HEK293 (cell line): ENCODE measurements at regions not wholly inside any gene's neighbourhood (a gene's known extent, or its start where the extent isn't known, plus 50 kb on each side); places are given as distances from the start of the nearest gene placed in this dataset.

ENCODE experiments used
- ZNF24 ChIP-seq: fragments of 450-650 bp; formaldehyde crosslinking; IDR thresholded peaks from 2 replicates; pipeline ENCODE4 v1.5.1; 2016; ENCODE audit warnings: missing biosample characterization, missing genetic modification characterization
- ZNF660 ChIP-seq: fragments of 450-650 bp; IDR thresholded peaks from 2 replicates; pipeline ENCODE4 v1.5.1; 2018; ENCODE audit warnings: missing biosample characterization, mild to moderate bottlenecking, missing genetic modification characterization
- TF ChIP-seq, protein P1 (sequence below): fragments of 450-650 bp; formaldehyde crosslinking; IDR thresholded peaks from 2 replicates; pipeline ENCODE4 v1.5.1; 2016; ENCODE audit warnings: missing biosample characterization, missing genetic modification characterization

DNA sequence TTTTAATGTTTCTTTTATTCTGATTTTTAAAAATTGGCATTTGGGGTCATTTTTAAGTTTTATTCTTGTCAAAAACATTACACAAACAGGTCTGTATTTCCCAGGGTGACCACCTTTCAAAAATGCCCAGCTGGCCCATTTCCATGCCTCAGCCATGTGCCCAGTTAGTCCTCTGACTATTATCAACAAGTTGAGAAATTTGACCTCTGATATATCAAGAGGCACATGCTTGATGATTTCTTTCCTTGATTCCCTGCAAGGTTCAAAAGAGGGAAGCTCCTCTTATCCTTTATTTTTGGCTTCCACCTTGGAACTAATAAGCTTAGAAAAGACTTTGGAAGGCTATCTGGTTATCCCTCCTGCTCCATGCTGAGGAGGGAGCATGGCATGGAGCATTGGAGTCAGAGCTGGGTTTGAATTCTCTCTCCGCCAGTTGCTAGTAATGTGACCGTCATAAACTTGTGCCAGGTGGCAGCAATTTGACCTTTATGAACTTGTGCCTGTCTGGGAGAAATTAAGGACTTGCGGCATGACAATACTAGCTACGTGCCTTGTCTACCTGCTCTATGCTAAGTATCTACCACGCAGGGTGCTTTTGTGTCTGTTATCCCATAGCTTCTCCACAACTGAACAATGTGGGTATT, 122.4 kb upstream of the SLC4A4 start:
- TF ChIP-seq ZNF660 (tag by site-specific recombination), result no peak
- TF ChIP-seq, protein P1, sequence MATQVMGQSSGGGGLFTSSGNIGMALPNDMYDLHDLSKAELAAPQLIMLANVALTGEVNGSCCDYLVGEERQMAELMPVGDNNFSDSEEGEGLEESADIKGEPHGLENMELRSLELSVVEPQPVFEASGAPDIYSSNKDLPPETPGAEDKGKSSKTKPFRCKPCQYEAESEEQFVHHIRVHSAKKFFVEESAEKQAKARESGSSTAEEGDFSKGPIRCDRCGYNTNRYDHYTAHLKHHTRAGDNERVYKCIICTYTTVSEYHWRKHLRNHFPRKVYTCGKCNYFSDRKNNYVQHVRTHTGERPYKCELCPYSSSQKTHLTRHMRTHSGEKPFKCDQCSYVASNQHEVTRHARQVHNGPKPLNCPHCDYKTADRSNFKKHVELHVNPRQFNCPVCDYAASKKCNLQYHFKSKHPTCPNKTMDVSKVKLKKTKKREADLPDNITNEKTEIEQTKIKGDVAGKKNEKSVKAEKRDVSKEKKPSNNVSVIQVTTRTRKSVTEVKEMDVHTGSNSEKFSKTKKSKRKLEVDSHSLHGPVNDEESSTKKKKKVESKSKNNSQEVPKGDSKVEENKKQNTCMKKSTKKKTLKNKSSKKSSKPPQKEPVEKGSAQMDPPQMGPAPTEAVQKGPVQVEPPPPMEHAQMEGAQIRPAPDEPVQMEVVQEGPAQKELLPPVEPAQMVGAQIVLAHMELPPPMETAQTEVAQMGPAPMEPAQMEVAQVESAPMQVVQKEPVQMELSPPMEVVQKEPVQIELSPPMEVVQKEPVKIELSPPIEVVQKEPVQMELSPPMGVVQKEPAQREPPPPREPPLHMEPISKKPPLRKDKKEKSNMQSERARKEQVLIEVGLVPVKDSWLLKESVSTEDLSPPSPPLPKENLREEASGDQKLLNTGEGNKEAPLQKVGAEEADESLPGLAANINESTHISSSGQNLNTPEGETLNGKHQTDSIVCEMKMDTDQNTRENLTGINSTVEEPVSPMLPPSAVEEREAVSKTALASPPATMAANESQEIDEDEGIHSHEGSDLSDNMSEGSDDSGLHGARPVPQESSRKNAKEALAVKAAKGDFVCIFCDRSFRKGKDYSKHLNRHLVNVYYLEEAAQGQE (tag by site-specific recombination), result no peak
- no peak for TF ChIP-seq ZNF24 (tag by site-specific recombination)
